GM06990 (cell line): ENCODE measurements at regions not wholly inside any gene's neighbourhood (a gene's known extent, or its start where the extent isn't known, plus 50 kb on each side); places are given as distances from the start of the nearest gene placed in this dataset.
A peak's percentile ranks its signal among the peaks of the same experiment; 100 is the strongest.

Experiments used
- DNase-seq: peaks from one replicate; pipeline ENCODE4 v3.0.0-alpha.2; 2011; ENCODE audit not compliant: insufficient read length; ENCODE audit errors: extremely low read depth
- H3K27me3 ChIP-seq: replicated peaks from 2 replicates; pipeline ENCODE4 v1.6.0; 2011; ENCODE audit warnings: low read length; ENCODE audit not compliant: control insufficient read depth, insufficient read depth
- H3K36me3 ChIP-seq: 2 replicates; pipeline ENCODE4 v1.5.1; 2011; ENCODE audit warnings: low read length; ENCODE audit not compliant: control insufficient read depth, insufficient read depth
- H3K4me3 ChIP-seq: replicated peaks from 2 replicates; pipeline ENCODE4 v1.5.1; 2011; ENCODE audit warnings: low read depth, mild to moderate bottlenecking, control low read depth, low read length
- TF ChIP-seq, protein P1 (sequence below): IDR thresholded peaks from 2 replicates; pipeline ENCODE4 v1.5.1; 2011; ENCODE audit warnings: low read length, control low read depth, mild to moderate bottlenecking, inconsistent platforms; ENCODE audit not compliant: insufficient read depth, poor library complexity, severe bottlenecking

DNA sequence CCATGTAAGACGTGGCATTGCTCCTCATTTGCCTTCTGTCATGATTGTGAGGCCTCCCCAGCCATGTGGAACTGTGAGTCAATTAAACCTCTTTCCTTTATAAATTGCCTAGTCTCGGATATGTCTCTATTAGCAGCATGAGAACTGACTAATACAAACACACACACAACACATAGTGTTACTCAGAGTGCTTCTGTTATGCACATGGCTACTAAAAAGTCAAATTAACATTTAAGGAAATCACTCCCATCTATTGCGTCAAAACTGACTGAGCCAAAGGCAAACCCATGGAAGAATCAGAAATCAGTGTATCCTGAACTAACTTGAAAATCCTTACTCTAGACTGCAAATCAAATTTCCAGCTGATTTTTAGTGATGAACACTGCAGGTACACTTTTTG, 209.2 kb downstream of the RBM26 start:
- no peaks in the 10 kb centered on the region for H3K36me3 ChIP-seq
- no peaks in the 10 kb centered on the region for H3K27me3 ChIP-seq
- TF ChIP-seq, protein P1, sequence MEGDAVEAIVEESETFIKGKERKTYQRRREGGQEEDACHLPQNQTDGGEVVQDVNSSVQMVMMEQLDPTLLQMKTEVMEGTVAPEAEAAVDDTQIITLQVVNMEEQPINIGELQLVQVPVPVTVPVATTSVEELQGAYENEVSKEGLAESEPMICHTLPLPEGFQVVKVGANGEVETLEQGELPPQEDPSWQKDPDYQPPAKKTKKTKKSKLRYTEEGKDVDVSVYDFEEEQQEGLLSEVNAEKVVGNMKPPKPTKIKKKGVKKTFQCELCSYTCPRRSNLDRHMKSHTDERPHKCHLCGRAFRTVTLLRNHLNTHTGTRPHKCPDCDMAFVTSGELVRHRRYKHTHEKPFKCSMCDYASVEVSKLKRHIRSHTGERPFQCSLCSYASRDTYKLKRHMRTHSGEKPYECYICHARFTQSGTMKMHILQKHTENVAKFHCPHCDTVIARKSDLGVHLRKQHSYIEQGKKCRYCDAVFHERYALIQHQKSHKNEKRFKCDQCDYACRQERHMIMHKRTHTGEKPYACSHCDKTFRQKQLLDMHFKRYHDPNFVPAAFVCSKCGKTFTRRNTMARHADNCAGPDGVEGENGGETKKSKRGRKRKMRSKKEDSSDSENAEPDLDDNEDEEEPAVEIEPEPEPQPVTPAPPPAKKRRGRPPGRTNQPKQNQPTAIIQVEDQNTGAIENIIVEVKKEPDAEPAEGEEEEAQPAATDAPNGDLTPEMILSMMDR = no peak
- H3K4me3 ChIP-seq = no peak overlapping the region
- DNase-seq = no peak

GRCh38 chr13:79196366-79196765, 209.7 kb downstream of the RBM26 start:
- H3K36me3 ChIP-seq = no peaks in the 10 kb centered on the region
- no peak overlapping the region for H3K4me3 ChIP-seq
- no peaks in the 10 kb centered on the region for H3K27me3 ChIP-seq
- no peak for DNase-seq
- TF ChIP-seq, protein P1 = no peak

GRCh38 chr13:79194727-79195126, 211.3 kb downstream of the RBM26 start:
- Histone ChIP-seq H3K36me3 (no peaks in the 10 kb centered on the region), H3K4me3 (no peak overlapping the region), H3K27me3 (no peaks in the 10 kb centered on the region)
- DNase-seq = no peak
- TF ChIP-seq, protein P1 = no peak

DNA sequence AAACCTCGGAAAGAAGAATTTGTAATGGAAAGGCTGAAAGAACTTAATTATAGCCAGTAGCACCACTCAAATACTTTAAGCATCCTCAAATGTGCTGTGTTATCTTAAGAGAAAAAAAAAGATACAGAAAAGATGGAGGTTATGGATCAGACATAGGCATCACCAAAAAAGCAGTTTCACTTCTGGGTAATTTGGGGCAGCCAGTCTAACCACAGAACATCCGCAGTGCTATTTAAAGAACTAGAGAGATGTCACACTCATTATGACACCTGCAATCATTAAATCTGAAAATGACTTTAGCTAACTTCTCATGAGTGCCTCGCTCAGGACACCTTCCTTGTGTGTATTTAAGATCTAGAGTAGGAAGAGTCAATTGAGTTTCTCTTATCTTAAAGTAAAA, 211.8 kb downstream of the RBM26 start:
- TF ChIP-seq, protein P1 = no peak
- Histone ChIP-seq H3K27me3 (no peaks in the 10 kb centered on the region), H3K4me3 (no peak overlapping the region), H3K36me3 (no peaks in the 10 kb centered on the region)
- peak; percentile 79 for DNase-seq

GRCh38 chr13:79191501-79191900, 214.6 kb downstream of the RBM26 start:
- Histone ChIP-seq H3K27me3 (no peaks in the 10 kb centered on the region), H3K4me3 (no peak overlapping the region), H3K36me3 (no peaks in the 10 kb centered on the region)
- DNase-seq = no peak
- TF ChIP-seq, protein P1 = no peak

GRCh38 chr13:79190932-79191331, 215.1 kb downstream of the RBM26 start:
- no peaks in the 10 kb centered on the region for H3K36me3 ChIP-seq
- peak; percentile 37 for DNase-seq
- no peak overlapping the region for H3K4me3 ChIP-seq
- TF ChIP-seq, protein P1 = no peak
- H3K27me3 ChIP-seq = no peaks in the 10 kb centered on the region
